ENCODE measurements at regions not wholly inside any gene's neighbourhood (a gene's known extent, or its start where the extent isn't known, plus 50 kb on each side); places are given as distances from the start of the nearest gene placed in this dataset.

GRCh38 chr7:41910940-41911600 is 208.2 kb upstream of the INHBA start:
- DNase-seq (ENCODE audit: low spot score), result no peak

GRCh38 chr7:41907444-41907843 is 204.6 kb upstream of the INHBA start:
- no peak for DNase-seq (ENCODE audit: low spot score)

GRCh38 chr7:41900532-41900931 is 197.6 kb upstream of the INHBA start:
- no peak for DNase-seq (ENCODE audit: low spot score)

- no peak for DNase-seq (ENCODE audit: low spot score)
Observed at GRCh38 chr7:41899823-41900433, 197.0 kb upstream of the INHBA start.

GRCh38 chr7:41893656-41894055 is 190.8 kb upstream of the INHBA start:
- no peak for DNase-seq (ENCODE audit: low spot score)

- peak; percentile 44 for DNase-seq (ENCODE audit: low spot score)
Observed at GRCh38 chr7:41892356-41893100, 189.6 kb upstream of the INHBA start.

GRCh38 chr7:41891950-41892349 is 189.1 kb upstream of the INHBA start:
- no peak for DNase-seq (ENCODE audit: low spot score)

GRCh38 chr7:41890631-41891274 is 187.9 kb upstream of the INHBA start:
- no peak for DNase-seq (ENCODE audit: low spot score)

GRCh38 chr7:41889472-41889871 is 186.6 kb upstream of the INHBA start:
- no peak for DNase-seq (ENCODE audit: low spot score)

- DNase-seq (ENCODE audit: low spot score), result peak; percentile 9
Observed at GRCh38 chr7:41889040-41889439, 186.2 kb upstream of the INHBA start.

GRCh38 chr7:41887416-41887815 is 184.5 kb upstream of the INHBA start:
- DNase-seq (ENCODE audit: low spot score), result no peak

- DNase-seq (ENCODE audit: low spot score), result no peak
Observed at GRCh38 chr7:41886901-41887311, 184.0 kb upstream of the INHBA start.

- no peak for DNase-seq (ENCODE audit: low spot score)
Observed at GRCh38 chr7:41886262-41886900, 183.5 kb upstream of the INHBA start.

GRCh38 chr7:41885748-41886147 is 182.9 kb upstream of the INHBA start:
- DNase-seq (ENCODE audit: low spot score), result no peak

- DNase-seq (ENCODE audit: low spot score), result no peak
Observed at GRCh38 chr7:41885078-41885477, 182.2 kb upstream of the INHBA start.

GRCh38 chr7:41882745-41883420 is 180.0 kb upstream of the INHBA start:
- DNase-seq (ENCODE audit: low spot score), result no peak

- no peak for DNase-seq (ENCODE audit: low spot score)
Observed at GRCh38 chr7:41882256-41882655, 179.4 kb upstream of the INHBA start.

- DNase-seq (ENCODE audit: low spot score), result peak; percentile 94
Observed at GRCh38 chr7:41881331-41882130, 178.6 kb upstream of the INHBA start.

GRCh38 chr7:41880107-41880506 is 177.2 kb upstream of the INHBA start:
- no peak for DNase-seq (ENCODE audit: low spot score)

GRCh38 chr7:41879403-41879802 is 176.5 kb upstream of the INHBA start:
- no peak for DNase-seq (ENCODE audit: low spot score)

Data from NAMALWA (cell line).